ENCODE measurements at regions not wholly inside any gene's neighbourhood (a gene's known extent, or its start where the extent isn't known, plus 50 kb on each side); places are given as distances from the start of the nearest gene placed in this dataset.

DNA sequence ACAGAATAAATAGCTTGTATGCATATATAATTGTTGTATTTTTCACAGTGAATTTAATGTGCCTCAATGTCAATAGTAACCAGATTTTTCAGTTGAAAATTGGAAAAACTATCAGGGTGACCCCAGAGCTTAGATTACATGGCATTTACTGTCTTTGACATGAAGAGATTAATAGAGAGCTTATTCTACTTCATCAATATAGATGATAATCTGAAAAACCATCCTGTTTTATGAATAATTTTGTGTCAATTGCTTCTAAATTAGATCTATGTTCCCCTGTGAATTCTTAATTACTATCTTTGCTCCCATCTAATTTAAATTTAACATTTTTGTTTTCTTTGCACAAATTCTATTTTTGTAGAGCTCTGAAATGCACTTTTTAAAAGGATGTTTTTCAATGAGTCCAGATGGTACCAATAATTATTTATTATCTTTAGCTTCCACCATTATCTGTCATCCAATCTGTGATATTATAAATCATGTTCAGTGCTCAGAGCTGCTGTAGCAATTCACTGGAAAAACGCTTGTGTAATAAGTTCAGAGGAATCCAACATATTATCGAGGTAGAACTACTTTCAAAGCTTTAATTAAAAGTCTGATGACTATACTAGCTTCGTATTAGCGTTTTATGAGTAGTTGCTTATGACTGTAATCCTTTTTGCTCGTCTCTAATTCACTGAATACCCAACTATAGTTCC, 291.4 kb downstream of the JRKL start:
- ChIA-PET CTCF (interaction anchor here (1.0 kb wide), 1 partner anchor 216 kb away, joined by 3 read pairs; no protein-coding TSS in a partner anchor), POLR2A (no interaction called here)
- no peak overlapping the region for H3K4me3 ChIP-seq (ENCODE audit: low read depth, low read length)

DNA sequence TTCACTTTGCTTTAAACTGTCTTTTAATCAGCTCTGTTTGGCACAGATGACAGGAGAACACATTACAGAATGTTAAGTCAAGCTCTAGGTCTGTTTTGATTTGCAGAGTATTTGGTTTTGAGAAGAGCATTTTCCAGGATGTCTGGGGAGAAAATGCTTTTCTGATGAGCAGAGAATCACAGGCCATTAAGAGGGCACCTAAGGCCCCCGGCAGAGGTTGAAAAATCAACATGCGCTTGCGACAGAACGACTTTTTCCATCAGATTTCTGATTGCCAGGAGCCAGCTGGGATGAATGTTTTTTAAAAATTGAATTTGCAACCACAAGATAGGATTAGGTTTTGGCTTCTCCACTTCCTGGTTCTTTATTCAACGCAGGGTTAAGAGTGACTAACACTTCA, 304.5 kb downstream of the JRKL start:
- no peak overlapping the region for H3K4me3 ChIP-seq (ENCODE audit: low read depth, low read length)
- TF ChIP-seq, protein P1, sequence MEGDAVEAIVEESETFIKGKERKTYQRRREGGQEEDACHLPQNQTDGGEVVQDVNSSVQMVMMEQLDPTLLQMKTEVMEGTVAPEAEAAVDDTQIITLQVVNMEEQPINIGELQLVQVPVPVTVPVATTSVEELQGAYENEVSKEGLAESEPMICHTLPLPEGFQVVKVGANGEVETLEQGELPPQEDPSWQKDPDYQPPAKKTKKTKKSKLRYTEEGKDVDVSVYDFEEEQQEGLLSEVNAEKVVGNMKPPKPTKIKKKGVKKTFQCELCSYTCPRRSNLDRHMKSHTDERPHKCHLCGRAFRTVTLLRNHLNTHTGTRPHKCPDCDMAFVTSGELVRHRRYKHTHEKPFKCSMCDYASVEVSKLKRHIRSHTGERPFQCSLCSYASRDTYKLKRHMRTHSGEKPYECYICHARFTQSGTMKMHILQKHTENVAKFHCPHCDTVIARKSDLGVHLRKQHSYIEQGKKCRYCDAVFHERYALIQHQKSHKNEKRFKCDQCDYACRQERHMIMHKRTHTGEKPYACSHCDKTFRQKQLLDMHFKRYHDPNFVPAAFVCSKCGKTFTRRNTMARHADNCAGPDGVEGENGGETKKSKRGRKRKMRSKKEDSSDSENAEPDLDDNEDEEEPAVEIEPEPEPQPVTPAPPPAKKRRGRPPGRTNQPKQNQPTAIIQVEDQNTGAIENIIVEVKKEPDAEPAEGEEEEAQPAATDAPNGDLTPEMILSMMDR (IDR thresholded peaks at IDR 0.05; ENCODE audit: insufficient read depth, low read length, missing control alignments) = no peak
- CTCF ChIA-PET = no interaction called here
- POLR2A ChIA-PET = no interaction called here
- no peak for DNase-seq (ENCODE audit: low read depth, low spot score)

More for the DNA sequence above, 291.4 kb downstream of the JRKL start:
- no peak for DNase-seq (ENCODE audit: low read depth, low spot score)
- TF ChIP-seq, protein P1 (IDR thresholded peaks at IDR 0.05; ENCODE audit: insufficient read depth, low read length, missing control alignments) = no peak

DNA sequence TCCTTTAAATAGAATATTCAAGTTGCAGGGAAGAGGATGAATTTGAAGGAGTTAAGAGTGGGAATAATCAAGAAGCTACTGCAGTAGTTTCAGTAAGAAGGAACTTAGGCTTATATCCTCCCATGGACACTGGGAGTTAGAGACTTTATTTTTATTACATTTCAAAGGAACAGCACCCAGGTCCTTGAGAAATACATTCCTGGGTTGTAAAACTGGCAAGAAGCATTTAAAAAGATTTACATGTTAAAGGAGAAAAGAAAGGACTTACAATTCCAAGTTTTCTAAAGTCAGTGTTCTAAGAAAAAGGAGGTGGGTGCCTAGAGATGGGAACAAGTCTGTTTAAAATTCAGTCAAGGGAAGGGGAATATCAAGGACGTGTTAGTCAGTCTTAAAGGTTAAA, 306.9 kb downstream of the JRKL start:
- TF ChIP-seq, protein P1 (IDR thresholded peaks at IDR 0.05; ENCODE audit: insufficient read depth, low read length, missing control alignments) = no peak

DNA sequence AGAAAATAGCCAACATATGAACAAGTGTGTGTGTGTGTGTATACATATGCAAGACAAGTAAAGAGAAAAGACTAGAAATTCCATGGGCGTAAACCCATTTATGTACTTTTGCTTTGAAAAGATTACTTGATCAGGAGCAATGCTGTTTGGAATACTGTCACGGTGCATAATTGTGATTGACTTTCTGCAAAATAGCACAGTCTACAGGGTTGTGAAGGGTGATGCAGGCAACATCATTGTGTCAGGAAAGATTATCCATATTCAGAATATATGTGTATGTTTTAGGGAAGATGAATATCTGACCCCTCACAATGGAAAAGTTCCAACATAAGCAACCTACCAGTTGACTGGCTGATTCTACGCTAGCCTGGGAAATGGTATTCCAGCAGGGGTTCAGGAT, 307.7 kb downstream of the JRKL start:
- CTCF ChIA-PET = no interaction called here
- H3K4me3 ChIP-seq (ENCODE audit: low read depth, low read length) = no peak overlapping the region
- POLR2A ChIA-PET = no interaction called here
- TF ChIP-seq, protein P1 (IDR thresholded peaks at IDR 0.05; ENCODE audit: insufficient read depth, low read length, missing control alignments) = no peak
- no peak for DNase-seq (ENCODE audit: low read depth, low spot score)

More for the DNA sequence above, 306.9 kb downstream of the JRKL start:
- H3K4me3 ChIP-seq (ENCODE audit: low read depth, low read length) = no peak overlapping the region
- ChIA-PET CTCF (interaction anchor here (1.2 kb wide), 1 partner anchor 232 kb away, joined by 3 read pairs; no protein-coding TSS in a partner anchor), POLR2A (no interaction called here)
- no peak for DNase-seq (ENCODE audit: low read depth, low spot score)

DNA sequence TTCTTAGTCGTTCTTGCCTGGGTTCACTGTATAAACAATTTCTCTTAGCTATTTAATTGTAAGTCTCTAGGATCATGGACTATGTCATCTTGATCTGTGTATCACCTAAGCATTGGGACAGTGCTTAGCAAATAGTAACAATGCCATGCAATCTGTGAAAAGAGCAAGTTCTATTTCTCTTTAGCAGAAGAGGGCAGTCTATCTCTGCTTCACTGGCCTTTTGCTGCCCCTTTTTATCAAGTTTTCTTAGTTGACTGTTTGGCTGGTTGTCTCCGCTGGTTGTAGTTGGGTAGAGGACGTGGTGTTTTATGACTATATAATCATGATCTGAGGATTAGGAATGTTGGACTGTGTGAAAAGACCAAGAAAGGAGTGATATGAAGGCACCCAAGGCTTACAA, 315.0 kb downstream of the JRKL start:
- CTCF ChIA-PET = no interaction called here
- H3K4me3 ChIP-seq (ENCODE audit: low read depth, low read length) = no peak overlapping the region
- DNase-seq (ENCODE audit: low read depth, low spot score) = no peak
- TF ChIP-seq, protein P1 (IDR thresholded peaks at IDR 0.05; ENCODE audit: insufficient read depth, low read length, missing control alignments) = peak; percentile 9
- POLR2A ChIA-PET = no interaction called here

DNA sequence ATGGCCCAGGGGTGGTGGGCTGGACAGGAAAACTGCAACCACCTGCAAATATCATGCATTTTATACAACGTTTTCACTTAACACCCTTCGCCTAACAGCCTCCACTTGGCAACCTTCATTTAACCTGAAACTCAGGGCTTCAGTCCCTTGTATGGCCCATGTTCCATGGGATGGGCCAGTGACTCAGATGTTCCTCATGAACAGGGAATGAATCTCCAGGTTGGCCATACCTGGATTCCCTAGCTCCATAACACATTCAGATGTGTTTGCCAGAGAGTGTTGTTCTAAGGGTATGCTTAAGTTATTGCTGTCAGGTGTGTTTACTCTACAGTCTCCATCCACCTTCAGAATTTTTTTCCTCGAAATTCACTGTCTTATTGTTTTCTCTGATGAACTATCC, 316.9 kb downstream of the JRKL start:
- CTCF ChIA-PET = no interaction called here

More for the DNA sequence above, 316.9 kb downstream of the JRKL start:
- no peak for DNase-seq (ENCODE audit: low read depth, low spot score)
- H3K4me3 ChIP-seq (ENCODE audit: low read depth, low read length) = no peak overlapping the region
- POLR2A ChIA-PET = no interaction called here
- TF ChIP-seq, protein P1 (IDR thresholded peaks at IDR 0.05; ENCODE audit: insufficient read depth, low read length, missing control alignments) = no peak
